ENCODE measurements at regions not wholly inside any gene's neighbourhood (a gene's known extent, or its start where the extent isn't known, plus 50 kb on each side); places are given as distances from the start of the nearest gene placed in this dataset.

DNA sequence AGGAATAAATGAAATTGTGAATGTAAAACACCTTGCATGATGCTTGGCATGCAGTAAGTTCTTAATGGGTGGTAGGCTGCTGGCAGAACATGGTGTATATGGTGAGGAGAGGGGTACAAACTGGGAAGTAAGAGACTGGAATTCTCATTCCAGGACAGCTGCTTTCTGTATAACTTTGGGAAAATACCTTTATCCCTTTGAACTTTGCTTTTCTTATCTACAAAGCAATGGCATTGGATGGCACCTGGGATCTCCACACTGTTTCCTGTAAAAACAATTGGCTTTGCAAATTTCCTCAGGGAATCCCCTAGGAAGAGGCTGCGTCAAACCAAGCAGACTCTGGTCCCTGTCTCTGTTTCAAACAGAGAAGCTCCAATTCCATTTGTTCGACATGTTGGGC, 100.7 kb upstream of the SLC4A7 start:
- TF ChIP-seq, protein P1, sequence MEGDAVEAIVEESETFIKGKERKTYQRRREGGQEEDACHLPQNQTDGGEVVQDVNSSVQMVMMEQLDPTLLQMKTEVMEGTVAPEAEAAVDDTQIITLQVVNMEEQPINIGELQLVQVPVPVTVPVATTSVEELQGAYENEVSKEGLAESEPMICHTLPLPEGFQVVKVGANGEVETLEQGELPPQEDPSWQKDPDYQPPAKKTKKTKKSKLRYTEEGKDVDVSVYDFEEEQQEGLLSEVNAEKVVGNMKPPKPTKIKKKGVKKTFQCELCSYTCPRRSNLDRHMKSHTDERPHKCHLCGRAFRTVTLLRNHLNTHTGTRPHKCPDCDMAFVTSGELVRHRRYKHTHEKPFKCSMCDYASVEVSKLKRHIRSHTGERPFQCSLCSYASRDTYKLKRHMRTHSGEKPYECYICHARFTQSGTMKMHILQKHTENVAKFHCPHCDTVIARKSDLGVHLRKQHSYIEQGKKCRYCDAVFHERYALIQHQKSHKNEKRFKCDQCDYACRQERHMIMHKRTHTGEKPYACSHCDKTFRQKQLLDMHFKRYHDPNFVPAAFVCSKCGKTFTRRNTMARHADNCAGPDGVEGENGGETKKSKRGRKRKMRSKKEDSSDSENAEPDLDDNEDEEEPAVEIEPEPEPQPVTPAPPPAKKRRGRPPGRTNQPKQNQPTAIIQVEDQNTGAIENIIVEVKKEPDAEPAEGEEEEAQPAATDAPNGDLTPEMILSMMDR (IDR thresholded peaks at IDR 0.05; ENCODE audit: low read depth, low read length, missing control alignments): no peak
- Histone ChIP-seq H3K27ac (no peak overlapping the region), H3K36me3 (replicated peaks) (no peaks in the 10 kb centered on the region), H3K27me3 (replicated peaks) (no peaks in the 10 kb centered on the region), H3K4me3 (ENCODE audit: low read depth, low read length) (no peak overlapping the region)
- in situ Hi-C loops (cut with HindIII; ENCODE audit: low pct_ligation_motif_present, low sequenced_read_pairs): no loop called here
- no peak for DNase-seq

DNA sequence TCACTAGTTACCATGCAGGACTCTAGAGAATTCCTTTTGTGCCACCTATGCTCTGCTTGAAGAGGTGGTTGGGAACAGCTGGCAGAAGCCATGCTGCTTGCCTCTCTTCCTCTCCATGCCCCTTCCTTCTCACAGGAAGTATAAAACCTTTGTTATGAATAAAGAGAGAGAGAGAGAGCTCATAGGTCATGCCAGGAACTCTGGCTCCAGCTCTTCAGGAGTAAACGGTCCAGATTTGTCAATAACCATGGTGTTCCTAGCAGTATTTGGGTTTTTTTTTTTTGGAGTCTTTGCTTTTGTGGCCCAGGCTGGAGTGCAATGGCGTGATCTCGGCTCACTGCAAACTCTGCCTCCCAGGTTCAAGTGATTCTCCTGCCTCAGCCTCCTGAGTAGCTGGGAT, 97.7 kb upstream of the SLC4A7 start:
- Histone ChIP-seq H3K4me3 (ENCODE audit: low read depth, low read length) (no peak overlapping the region), H3K36me3 (replicated peaks) (no peaks in the 10 kb centered on the region), H3K27ac (no peak overlapping the region), H3K27me3 (replicated peaks) (no peaks in the 10 kb centered on the region)
- TF ChIP-seq, protein P1 (IDR thresholded peaks at IDR 0.05; ENCODE audit: low read depth, low read length, missing control alignments): no peak
- in situ Hi-C loops (cut with HindIII; ENCODE audit: low pct_ligation_motif_present, low sequenced_read_pairs): no loop called here
- no peak for DNase-seq

DNA sequence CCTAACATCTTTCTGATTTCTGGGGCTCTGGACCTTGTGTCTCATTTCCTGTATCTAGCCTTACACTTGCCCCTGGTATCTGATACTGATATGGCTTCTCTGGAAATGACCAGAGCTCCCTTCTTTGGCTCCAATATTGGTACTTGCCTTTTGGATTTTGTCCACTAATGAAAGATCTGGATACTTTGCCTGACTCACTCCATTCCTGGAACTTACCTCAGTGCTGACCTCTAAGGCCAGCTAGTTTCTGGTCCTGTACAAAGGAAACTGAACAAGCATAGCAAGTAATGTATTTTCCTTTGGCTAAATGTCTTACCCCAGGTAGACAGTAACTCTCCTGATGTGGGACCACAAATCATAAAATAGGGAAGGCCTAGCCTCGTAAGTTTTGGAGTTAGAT, 93.8 kb upstream of the SLC4A7 start:
- TF ChIP-seq, protein P1 (IDR thresholded peaks at IDR 0.05; ENCODE audit: low read depth, low read length, missing control alignments): no peak
- H3K27ac ChIP-seq: no peak overlapping the region
- no peaks in the 10 kb centered on the region for H3K36me3 ChIP-seq (replicated peaks)
- H3K27me3 ChIP-seq (replicated peaks): no peaks in the 10 kb centered on the region
- in situ Hi-C loops (cut with HindIII; ENCODE audit: low pct_ligation_motif_present, low sequenced_read_pairs): no loop called here
- H3K4me3 ChIP-seq (ENCODE audit: low read depth, low read length): no peak overlapping the region
- DNase-seq: no peak

DNA sequence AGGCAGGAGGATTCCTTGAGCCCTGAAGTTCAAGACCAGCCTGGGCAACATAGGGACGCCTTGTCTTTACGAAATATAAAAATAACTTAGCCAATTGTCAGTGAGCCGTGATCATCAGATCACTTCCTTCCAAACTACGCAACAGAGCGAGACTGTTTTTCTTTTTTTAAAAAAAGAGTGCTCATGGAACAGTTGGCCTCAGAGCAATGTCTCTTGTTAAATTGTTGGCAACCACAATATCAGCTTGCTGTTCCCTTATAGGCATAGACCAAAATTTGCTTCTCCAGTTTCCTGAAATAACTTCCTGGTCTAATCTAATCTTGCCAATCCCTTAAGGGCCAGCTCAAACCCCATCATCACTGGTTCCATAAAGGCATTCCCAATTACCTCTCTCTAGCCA, 93.3 kb upstream of the SLC4A7 start:
- no peak overlapping the region for H3K27ac ChIP-seq
- no peaks in the 10 kb centered on the region for H3K27me3 ChIP-seq (replicated peaks)
- H3K36me3 ChIP-seq (replicated peaks): no peaks in the 10 kb centered on the region
- TF ChIP-seq, protein P1 (IDR thresholded peaks at IDR 0.05; ENCODE audit: low read depth, low read length, missing control alignments): no peak
- in situ Hi-C loops (cut with HindIII; ENCODE audit: low pct_ligation_motif_present, low sequenced_read_pairs): no loop called here
- no peak overlapping the region for H3K4me3 ChIP-seq (ENCODE audit: low read depth, low read length)
- no peak for DNase-seq

DNA sequence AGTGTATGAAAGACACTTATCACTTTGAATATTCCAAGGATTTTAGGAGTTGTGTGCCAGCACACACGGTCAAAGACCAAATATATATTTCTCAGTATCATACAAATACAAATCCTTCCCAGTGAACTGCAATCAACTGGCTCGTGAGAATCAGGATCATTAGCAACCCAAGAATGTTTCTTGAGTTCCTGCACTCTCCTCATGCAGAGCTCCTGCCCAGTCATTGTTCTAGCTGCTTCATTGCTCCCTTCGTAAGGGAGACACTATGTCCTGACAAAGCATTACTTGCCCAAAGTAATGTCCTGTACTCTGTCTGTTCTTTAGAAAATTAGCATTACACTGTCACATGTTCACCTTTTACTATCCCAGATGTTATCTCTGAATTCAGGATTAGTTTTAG, 92.0 kb upstream of the SLC4A7 start:
- TF ChIP-seq, protein P1 (IDR thresholded peaks at IDR 0.05; ENCODE audit: low read depth, low read length, missing control alignments): no peak
- H3K27me3 ChIP-seq (replicated peaks): no peaks in the 10 kb centered on the region
- H3K27ac ChIP-seq: no peak overlapping the region
- no peak for DNase-seq
- H3K4me3 ChIP-seq (ENCODE audit: low read depth, low read length): no peak overlapping the region
- H3K36me3 ChIP-seq (replicated peaks): no peaks in the 10 kb centered on the region
- in situ Hi-C loops (cut with HindIII; ENCODE audit: low pct_ligation_motif_present, low sequenced_read_pairs): no loop called here

DNA sequence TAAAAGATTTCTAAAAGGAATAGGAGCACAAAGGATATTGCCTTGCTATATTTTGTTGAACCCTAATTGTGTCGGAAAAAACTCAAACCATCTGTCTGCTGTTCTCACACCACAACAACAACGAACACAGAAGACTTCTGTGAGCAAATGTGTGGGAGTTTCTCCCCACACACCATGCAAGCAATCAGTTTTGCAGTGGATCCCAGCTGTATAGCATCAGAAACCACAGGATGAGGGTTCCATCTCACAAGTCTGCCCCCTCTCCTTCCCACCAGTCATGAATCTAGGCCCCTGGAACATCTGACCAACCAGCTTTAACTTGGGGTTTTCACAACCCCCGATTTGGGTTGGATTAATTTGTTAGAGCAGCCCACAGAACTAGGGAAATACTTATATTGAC, 91.3 kb upstream of the SLC4A7 start:
- in situ Hi-C loops (cut with HindIII; ENCODE audit: low pct_ligation_motif_present, low sequenced_read_pairs): no loop called here
- Histone ChIP-seq H3K4me3 (ENCODE audit: low read depth, low read length) (no peak overlapping the region), H3K27me3 (replicated peaks) (no peaks in the 10 kb centered on the region), H3K36me3 (replicated peaks) (no peaks in the 10 kb centered on the region), H3K27ac (no peak overlapping the region)
- DNase-seq: no peak
- TF ChIP-seq, protein P1 (IDR thresholded peaks at IDR 0.05; ENCODE audit: low read depth, low read length, missing control alignments): no peak
